HFFc6 (cell line): ENCODE measurements at regions not wholly inside any gene's neighbourhood (a gene's known extent, or its start where the extent isn't known, plus 50 kb on each side); places are given as distances from the start of the nearest gene placed in this dataset.

Source experiments
- DNase-seq: peaks from one replicate; pipeline ENCODE4 v3.0.0-alpha.2; 2018
- H3K27ac Mint-ChIP-seq: 2 replicates; pipeline ENCODE4 v1.8.0; 2020; ENCODE audit warnings: mild to moderate bottlenecking, mixed read lengths
- H3K27me3 Mint-ChIP-seq: 2 replicates; pipeline ENCODE4 v1.8.0; 2021; ENCODE audit warnings: mild to moderate bottlenecking, moderate library complexity, mixed read lengths; ENCODE audit not compliant: insufficient read depth
- H3K36me3 Mint-ChIP-seq: 2 replicates; pipeline ENCODE4 v1.8.0; 2021; ENCODE audit warnings: low read depth, mixed read lengths
- H3K4me1 Mint-ChIP-seq: 2 replicates; pipeline ENCODE4 v1.8.0; 2020; ENCODE audit warnings: low read depth, mixed read lengths
- H3K4me3 Mint-ChIP-seq: 2 replicates; pipeline ENCODE4 v1.8.0; 2020; ENCODE audit warnings: mild to moderate bottlenecking, moderate library complexity, mixed read lengths
- H3K9me3 Mint-ChIP-seq: 2 replicates; pipeline ENCODE4 v1.8.0; 2020; ENCODE audit warnings: mild to moderate bottlenecking, mixed read lengths
- TF ChIP-seq, protein P1 (sequence below): fragments of 200-600 bp; sonication (generic); IDR thresholded peaks from 2 replicates; pipeline ENCODE4 v1.5.0; 2021; ENCODE audit warnings: antibody characterized with exemption, mild to moderate bottlenecking

DNA sequence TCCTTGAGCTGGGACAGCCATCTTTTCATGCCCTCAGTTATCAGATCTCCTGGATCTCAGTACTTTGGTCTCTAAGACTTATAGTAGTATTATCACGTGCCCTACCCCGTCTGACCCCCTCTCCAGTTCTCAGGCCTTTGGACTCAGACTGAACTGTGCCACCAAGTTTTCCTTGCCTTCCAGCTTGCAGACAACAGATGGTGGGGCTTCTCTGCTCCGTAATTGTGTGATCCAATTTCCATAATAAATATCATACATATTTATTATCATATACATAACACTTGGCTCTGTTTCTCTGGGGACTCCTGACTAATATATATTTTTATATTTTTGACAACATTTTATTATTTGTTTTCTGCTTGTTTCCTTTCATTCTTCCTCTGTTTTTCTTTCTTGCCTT lies 458.8 kb upstream of the SEMA6D start:
- H3K9me3 Mint-ChIP-seq = peaks cover 18% of the 10 kb centered on the region
- H3K27ac Mint-ChIP-seq = no peak overlapping the region
- no peaks in the 10 kb centered on the region for H3K4me1 Mint-ChIP-seq
- DNase-seq = no peak
- H3K36me3 Mint-ChIP-seq = no peaks in the 10 kb centered on the region
- TF ChIP-seq, protein P1, sequence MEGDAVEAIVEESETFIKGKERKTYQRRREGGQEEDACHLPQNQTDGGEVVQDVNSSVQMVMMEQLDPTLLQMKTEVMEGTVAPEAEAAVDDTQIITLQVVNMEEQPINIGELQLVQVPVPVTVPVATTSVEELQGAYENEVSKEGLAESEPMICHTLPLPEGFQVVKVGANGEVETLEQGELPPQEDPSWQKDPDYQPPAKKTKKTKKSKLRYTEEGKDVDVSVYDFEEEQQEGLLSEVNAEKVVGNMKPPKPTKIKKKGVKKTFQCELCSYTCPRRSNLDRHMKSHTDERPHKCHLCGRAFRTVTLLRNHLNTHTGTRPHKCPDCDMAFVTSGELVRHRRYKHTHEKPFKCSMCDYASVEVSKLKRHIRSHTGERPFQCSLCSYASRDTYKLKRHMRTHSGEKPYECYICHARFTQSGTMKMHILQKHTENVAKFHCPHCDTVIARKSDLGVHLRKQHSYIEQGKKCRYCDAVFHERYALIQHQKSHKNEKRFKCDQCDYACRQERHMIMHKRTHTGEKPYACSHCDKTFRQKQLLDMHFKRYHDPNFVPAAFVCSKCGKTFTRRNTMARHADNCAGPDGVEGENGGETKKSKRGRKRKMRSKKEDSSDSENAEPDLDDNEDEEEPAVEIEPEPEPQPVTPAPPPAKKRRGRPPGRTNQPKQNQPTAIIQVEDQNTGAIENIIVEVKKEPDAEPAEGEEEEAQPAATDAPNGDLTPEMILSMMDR = no peak
- H3K4me3 Mint-ChIP-seq = no peak overlapping the region
- H3K27me3 Mint-ChIP-seq = peaks cover 2% of the 10 kb centered on the region; the same call in 1 of the 2 replicates

DNA sequence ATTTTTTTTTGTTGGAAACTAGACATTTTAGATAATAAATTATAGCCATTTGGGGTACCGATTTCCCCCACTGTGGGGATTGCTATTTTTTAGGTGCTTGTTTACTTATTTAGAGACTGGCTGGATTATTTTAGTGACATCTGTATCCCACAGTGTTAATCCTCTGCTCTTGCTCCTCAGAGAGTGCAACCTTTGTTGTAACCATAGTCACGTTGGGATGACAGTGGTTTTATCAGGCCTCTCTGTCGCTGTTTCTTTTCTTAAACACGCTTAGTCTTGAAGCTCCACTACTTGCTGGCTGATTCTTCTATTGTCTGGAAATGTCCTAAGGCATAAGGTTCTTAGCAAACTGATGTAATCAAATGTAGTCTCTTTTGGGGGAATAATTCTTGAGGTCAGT lies 451.6 kb upstream of the SEMA6D start:
- Mint-ChIP-seq H3K4me3 (no peak overlapping the region), H3K9me3 (peaks cover 10% of the 10 kb centered on the region), H3K36me3 (no peaks in the 10 kb centered on the region), H3K27me3 (peaks cover under 1% of the 10 kb centered on the region; the same call in 1 of the 2 replicates), H3K4me1 (no peaks in the 10 kb centered on the region), H3K27ac (no peak overlapping the region)
- TF ChIP-seq, protein P1 = no peak
- DNase-seq = no peak

DNA sequence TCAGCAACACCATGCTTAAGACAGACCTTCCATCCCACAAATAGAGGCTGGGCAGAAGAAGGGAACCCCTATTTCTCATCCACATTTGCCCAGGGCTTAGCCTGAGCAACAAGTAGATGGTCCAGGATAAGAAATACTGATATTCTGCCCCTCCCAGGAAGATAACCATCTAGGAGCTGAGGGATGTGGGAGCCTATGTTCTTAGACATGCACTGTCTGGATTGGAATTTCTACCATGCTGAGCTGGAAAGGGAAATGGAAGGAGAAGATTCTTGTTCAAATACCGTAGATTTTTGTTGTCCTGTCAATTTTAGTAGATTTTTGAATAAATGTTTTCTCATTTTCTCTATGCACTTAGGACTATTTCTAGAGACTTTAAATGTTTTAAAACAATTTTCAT lies 450.7 kb upstream of the SEMA6D start:
- Mint-ChIP-seq H3K9me3 (peaks cover 10% of the 10 kb centered on the region), H3K27me3 (no peaks in the 10 kb centered on the region), H3K4me1 (no peaks in the 10 kb centered on the region), H3K36me3 (no peaks in the 10 kb centered on the region), H3K4me3 (no peak overlapping the region), H3K27ac (no peak overlapping the region)
- peak; percentile 3 for DNase-seq
- TF ChIP-seq, protein P1 = no peak

DNA sequence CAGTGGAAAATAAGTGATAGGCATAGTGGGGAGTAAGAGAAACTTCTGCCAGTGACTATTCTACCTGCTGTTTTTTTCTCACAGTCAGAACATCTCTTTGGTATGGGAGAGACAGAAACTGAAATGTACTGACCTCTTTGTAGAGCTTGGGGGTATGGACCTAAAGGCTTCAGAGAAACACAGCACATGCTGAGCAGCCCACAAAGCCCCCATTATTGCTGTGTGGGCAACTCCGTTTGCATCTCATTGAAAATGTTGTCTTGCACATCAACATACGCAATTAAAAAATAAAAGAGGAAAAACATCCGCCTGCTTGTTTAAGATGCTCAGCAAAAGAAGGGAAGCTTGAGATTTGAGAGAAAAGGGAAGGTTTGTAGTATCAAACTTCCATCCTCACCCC lies 443.4 kb upstream of the SEMA6D start:
- no peak for DNase-seq
- Mint-ChIP-seq H3K9me3 (peaks cover 20% of the 10 kb centered on the region), H3K4me3 (no peak overlapping the region), H3K36me3 (no peaks in the 10 kb centered on the region), H3K27me3 (no peaks in the 10 kb centered on the region; the same call in none of the 2 replicates), H3K27ac (no peak overlapping the region), H3K4me1 (no peaks in the 10 kb centered on the region)
- TF ChIP-seq, protein P1 = no peak

DNA sequence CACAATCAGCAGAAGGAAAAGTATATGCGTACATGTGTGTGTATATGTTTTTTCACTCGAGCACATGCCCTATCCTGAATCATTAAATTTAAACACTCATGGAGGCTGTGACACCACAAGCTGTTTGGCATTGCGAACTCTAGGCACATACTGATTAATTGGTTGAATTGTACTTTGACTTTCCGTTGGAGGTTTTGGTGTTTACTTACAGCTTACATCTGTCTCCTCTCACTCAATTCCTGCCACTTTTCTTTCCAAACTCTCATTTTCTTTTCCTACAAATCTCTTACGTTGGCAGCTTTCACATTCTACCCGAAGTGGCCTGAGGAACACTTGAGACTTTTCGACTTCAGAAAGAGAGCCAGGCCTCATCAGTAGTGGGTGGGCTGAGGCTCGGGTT lies 434.1 kb upstream of the SEMA6D start:
- Mint-ChIP-seq H3K36me3 (no peaks in the 10 kb centered on the region), H3K27me3 (peaks cover 8% of the 10 kb centered on the region), H3K4me3 (no peak overlapping the region), H3K4me1 (no peaks in the 10 kb centered on the region), H3K9me3 (no peaks in the 10 kb centered on the region; the same call in 1 of the 2 replicates), H3K27ac (no peak overlapping the region)
- TF ChIP-seq, protein P1 = no peak
- DNase-seq = no peak

DNA sequence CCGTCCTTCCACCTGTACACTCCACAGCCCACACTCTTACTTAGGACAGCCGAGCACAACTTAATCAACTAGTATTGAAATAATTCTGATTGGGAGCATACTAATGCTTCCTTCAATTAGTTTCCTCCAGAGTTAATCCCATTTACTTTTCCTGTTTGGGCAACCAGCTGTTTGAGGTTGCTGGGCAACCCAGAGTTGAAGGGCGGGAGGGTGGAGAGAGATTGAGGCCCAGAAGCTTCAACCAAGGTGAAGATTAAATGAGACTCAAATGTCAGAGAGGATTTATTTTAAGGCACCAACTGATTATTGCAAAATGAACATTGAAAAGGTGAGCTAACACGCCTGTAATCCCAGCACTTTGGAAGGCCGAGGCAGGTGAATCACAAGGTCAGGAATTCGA lies 428.5 kb upstream of the SEMA6D start:
- H3K27ac Mint-ChIP-seq = no peak overlapping the region
- DNase-seq = no peak
- peaks cover 14% of the 10 kb centered on the region for H3K27me3 Mint-ChIP-seq
- no peaks in the 10 kb centered on the region; the same call in 1 of the 2 replicates for H3K9me3 Mint-ChIP-seq
- no peak overlapping the region for H3K4me3 Mint-ChIP-seq
- H3K4me1 Mint-ChIP-seq = no peaks in the 10 kb centered on the region
- TF ChIP-seq, protein P1 = no peak
- no peaks in the 10 kb centered on the region for H3K36me3 Mint-ChIP-seq
